CD4-positive, alpha-beta T cell treated with Interleukin-6 for 4 hours (primary cell): ENCODE measurements at regions not wholly inside any gene's neighbourhood (a gene's known extent, or its start where the extent isn't known, plus 50 kb on each side); places are given as distances from the start of the nearest gene placed in this dataset.
"Not testable (repeated sequence)": the region's sequence is repeated elsewhere in the genome, so short reads cannot be mapped to it uniquely, and the experiment has no call there.

ENCODE experiments used
- DNase-seq: peaks from one replicate; pipeline ENCODE4 v3.0.0-alpha.2; 2020; ENCODE audit warnings: mixed read lengths

GRCh38 chr16:55017321-55017720, 86.7 kb downstream of the IRX5 start:
- DNase-seq, result no peak

GRCh38 chr16:55018881-55019280, 88.2 kb downstream of the IRX5 start:
- DNase-seq, result no peak

- no peak for DNase-seq
Measured at GRCh38 chr16:55019419-55020131, 88.9 kb downstream of the IRX5 start.

GRCh38 chr16:55021595-55022475, 91.2 kb downstream of the IRX5 start:
- DNase-seq, result no peak

GRCh38 chr16:55027260-55027659, 96.6 kb downstream of the IRX5 start:
- DNase-seq, result not testable (repeated sequence)

- no peak for DNase-seq
Measured at GRCh38 chr16:55029509-55029908, 98.8 kb downstream of the IRX5 start.

- no peak for DNase-seq
Measured at GRCh38 chr16:55030944-55031343, 100.3 kb downstream of the IRX5 start.

- no peak for DNase-seq
Measured at GRCh38 chr16:55031481-55031880, 100.8 kb downstream of the IRX5 start.

- DNase-seq, result no peak
Measured at GRCh38 chr16:55033225-55034156, 102.8 kb downstream of the IRX5 start.

GRCh38 chr16:55035029-55035428, 104.4 kb downstream of the IRX5 start:
- DNase-seq, result no peak

- no peak for DNase-seq
Measured at GRCh38 chr16:55035956-55036355, 105.3 kb downstream of the IRX5 start.

GRCh38 chr16:55036371-55036821, 105.7 kb downstream of the IRX5 start:
- no peak for DNase-seq

- DNase-seq, result no peak
Measured at GRCh38 chr16:55037046-55037445, 106.4 kb downstream of the IRX5 start.

- no peak for DNase-seq
Measured at GRCh38 chr16:55037966-55038365, 107.3 kb downstream of the IRX5 start.

- no peak for DNase-seq
Measured at GRCh38 chr16:55039042-55039441, 108.4 kb downstream of the IRX5 start.

GRCh38 chr16:55039511-55039910, 108.8 kb downstream of the IRX5 start:
- DNase-seq, result no peak

GRCh38 chr16:55039931-55040330, 109.3 kb downstream of the IRX5 start:
- DNase-seq, result no peak

- DNase-seq, result no peak
Measured at GRCh38 chr16:55040366-55041086, 109.9 kb downstream of the IRX5 start.

GRCh38 chr16:55041540-55042234, 111.0 kb downstream of the IRX5 start:
- no peak for DNase-seq

- no peak for DNase-seq
Measured at GRCh38 chr16:55042556-55043432, 112.1 kb downstream of the IRX5 start.

- DNase-seq, result no peak
Measured at GRCh38 chr16:55043499-55043898, 112.8 kb downstream of the IRX5 start.
